GM21619 (cell line): ENCODE measurements at regions not wholly inside any gene's neighbourhood (a gene's known extent, or its start where the extent isn't known, plus 50 kb on each side); places are given as distances from the start of the nearest gene placed in this dataset.

Source experiments
- ATAC-seq: cut with Tn5 transposase; IDR thresholded peaks from one replicate; pipeline ENCODE4 v1.9.1; 2021; ENCODE audit not compliant: unreplicated experiment

DNA sequence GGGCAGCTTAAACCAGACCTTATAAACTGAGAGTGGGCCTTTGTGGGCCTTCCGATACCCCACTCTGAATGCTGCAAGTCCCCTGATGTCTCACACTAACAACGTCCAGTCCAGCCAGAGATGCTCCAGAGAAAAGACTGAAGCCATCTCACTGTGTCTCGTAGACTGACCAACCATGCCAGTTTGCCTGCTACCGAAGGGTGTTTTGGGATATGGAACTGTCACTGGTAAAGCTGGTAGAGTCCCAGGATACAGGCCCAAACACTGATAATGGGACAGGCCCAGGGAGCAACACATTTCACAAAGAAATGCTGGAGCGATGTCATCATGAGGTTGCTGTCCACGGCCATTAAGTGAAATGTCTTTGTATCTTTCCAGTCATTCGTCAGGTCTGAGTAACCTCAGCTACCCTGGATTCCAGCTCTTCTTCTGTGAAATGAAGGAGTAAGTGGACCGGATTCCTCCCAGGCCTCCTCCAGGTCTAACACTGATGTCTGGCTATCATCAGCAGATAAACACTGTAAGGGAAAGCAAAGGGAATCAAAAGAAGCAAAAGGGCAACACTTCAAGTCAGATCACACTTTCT, 81.6 kb downstream of the SLC5A7 start:
- ATAC-seq: no peak

DNA sequence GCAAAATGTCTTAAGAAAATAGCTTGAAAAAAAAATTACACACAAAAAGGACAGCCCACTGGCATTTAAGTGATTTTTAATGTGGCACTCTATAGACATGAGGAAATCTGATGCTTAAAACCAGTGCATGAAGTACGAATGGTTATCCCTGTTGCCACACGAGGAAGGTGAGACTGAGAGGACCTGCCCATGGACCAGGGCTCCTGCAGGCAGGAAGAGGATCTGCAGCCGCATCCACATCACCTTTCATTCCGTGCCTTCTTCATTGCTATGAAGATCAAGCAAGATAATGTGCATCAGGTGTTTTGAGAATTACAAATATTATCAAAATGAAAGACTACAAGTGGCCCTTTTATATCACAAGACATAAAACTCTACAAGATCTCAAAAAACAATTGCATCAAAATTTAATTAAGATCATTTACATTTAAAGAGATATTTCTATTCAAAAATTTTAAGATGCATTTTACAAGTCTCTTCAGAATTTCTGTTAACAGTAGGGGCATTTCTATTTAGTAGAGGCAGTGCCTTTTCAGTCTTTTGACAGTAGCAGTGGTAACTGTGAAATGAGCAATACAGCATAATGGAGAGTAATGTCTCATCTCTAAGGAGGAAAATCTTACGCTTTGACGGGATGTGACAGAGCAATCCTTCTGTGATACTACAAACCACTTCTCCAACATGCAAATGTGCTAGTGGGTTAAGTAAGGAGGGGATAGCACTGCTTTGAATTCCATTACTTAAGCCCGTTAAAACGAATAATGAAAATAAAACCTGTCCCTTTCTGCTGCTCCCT, 83.4 kb downstream of the SLC5A7 start:
- ATAC-seq: no peak

DNA sequence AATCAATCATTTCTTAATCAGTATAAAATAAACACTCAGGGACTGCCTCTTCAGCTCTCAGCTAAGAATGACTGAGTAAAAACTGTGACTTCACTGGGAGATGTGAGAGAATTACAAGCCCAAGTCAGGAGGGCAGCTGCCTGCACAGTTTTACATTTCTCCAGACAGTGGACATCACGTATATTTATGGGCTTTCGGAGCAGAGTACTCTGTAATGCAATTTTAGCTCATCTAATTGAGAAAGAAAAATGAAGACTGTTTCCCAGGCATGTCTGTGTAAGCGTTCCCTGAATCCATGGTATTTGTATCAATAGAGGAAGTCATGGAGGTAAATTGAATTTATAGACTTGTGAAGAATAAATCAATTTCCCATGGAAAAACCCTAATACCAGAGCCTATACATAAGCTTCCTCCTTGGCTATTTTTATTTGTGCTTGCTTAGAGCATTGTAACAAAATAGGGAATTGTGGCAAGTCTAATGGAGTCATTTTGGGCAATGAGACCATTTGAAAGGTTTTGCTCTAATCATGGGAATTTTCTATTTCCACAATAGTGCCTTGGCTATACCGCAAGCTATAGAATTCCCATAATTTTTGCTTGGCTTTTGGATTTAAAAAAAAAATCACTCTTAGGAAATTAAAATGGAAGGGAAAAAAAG, 87.2 kb downstream of the SLC5A7 start:
- ATAC-seq: no peak

DNA sequence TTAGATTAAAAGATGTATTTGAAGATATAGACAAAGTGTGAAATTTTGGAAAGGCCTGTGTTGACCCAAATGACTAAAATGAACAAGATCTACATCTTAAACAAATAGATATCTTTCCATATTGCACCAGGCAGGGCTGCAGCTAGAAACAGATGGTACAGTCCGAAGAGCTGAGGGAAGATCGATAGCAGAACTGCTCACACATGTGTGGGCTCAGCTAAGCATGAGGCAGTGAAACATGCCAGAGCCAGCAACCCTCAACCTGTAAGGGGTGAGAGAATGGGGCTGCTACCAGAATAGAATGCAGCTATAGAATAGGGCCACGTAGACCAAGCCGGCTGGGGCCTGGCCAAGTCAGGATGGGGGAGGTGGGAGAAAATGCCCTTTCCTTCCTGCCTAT, 87.8 kb downstream of the SLC5A7 start:
- no peak for ATAC-seq

DNA sequence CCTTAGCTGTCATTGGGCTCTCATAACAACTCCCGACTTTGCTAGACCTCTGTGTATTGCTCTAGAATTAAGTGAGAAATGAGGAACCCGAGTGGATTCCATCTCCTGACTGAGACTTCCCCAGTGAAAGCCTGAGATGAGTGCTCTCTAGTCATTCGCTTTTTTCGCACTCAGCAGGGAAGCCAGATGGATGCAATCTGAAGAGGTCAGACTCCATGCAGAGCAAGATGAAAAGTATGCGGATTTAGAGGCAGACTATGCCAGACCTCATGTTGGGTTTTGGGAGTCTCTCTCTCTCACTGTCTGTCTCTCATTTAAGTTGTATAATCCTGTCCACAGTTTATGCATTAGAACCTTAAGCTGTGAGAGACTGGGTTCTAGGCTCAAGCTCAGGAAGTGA, 88.6 kb downstream of the SLC5A7 start:
- no peak for ATAC-seq

DNA sequence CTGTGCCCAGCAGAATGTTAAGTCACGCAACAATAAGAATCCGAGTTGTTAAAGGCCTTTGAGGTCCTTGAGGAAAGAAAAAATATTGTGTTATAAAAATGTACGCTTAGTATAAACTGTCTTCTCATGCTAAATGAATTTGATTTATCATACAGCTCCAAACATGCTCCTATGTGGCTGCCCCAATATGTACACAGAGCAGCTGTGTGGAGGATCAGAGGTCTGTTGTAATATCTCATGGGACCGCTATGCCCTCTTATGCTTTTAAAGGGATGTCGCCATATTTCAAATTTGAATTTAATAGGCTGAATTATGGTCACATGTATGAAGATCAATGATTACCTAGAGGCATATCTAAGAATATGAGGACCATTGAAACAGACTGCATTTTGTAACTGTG, 90.2 kb downstream of the SLC5A7 start:
- no peak for ATAC-seq

DNA sequence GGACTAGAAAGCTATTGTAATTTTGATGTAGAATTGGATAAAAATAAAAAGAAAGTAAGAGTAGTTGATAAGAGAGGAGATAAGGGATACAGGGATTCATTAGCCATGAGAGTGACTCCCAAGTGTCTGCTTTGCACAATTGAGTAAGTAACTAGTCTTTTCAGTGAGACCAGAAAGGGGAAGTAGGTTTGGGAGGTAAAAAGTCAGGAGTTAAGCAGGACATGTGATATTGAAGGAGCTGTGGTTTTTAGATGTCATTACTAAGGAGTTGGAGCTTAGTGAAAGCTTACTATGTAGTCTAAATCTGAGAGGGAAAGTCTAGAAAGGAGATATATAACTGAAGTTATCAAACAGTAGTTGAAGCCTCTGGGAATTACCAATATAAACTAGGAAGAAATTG, 93.4 kb downstream of the SLC5A7 start:
- no peak for ATAC-seq

DNA sequence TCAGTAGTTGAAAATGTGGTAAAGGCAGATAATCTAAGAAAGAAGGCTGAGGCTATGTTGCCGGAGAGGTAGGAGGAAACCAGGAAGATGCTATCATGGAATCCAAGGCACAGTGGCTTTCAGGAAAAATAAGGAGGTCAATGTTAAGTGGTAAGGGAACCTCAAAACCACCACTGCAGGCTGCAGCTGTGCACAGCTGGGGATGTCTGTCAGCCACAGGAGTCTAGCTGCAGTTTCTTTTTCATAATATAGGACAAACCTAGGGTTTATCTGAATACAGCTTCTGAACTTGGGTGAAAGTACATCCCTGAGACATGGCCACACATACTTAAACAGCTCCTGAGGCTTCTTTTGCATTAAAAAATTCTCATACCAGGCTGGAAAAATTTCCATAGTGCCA, 93.9 kb downstream of the SLC5A7 start:
- ATAC-seq: no peak

DNA sequence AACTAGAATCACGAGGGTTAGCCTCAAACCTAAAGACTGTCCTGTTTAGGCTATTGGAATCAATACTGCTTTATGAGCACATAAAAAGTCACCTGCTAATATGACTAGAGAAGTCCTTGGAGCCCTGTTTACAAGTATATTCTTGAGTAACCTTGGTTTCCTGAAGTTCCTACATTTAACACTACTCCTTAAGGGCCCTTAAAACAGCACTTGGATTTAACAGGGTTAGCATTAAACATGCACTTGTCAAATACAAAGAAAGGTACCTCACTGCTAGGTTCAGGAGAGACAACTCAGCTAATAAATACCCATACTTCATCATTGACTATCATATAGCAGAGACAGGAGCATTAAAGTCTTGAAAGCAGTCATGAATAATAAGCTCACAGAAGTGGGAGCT, 96.7 kb downstream of the SLC5A7 start:
- no peak for ATAC-seq

DNA sequence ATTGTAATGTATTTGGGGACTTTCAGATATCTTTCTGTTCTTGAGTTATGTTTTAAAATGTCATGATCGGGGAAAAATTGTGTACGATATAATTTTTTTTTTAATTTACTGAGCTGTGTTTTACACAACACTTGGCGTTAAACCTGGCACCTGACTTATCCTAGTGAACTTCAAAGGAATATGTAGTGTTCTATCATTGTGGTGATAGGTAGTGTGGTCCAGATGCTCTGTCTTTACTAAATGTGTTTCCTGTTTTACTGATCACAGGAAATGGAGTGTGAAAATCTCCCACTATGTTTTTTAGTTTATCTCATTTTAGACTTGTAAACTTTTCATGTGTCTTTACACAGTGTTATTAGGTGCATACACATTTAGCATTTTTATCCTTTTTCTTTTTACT, 98.0 kb downstream of the SLC5A7 start:
- ATAC-seq: no peak

DNA sequence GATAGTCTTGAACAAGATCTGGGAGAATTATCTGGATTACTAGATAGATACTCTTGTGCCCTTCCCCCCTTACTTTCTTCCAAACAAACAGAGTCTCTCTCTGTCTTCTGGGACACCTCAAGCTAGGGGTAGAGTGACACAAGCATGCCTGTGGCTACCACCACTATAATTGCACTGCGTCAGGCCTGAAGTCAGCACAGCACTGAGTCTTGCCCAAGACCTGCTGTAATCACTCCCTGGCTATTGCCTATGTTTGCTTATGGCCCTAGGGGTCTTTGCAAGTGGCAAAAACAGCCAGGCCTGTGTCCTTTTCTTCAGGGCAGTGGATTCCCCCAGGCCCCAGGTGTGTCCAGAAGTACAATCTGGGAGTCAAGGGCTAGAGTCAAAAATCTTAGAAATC, 106.6 kb downstream of the SLC5A7 start:
- ATAC-seq: no peak

DNA sequence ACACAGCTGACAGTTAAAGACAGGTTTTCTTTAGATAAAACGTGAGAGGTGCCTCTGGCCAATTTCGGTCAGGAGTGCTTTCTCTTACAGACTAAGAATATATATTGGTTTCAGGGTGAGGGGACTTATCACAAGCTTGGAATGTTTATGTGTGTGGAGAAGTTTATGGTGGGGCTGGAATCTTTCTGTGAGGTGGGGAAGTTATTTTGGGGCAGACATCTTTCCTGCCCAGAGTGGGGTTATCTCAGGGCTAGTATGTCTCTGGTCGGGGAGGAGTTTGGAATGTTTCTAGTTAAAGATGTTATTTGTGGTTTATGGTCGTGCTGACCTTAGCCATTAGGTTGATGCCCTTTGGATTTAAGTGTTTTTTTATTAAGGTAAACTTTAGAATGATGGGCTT, 115.2 kb downstream of the SLC5A7 start:
- no peak for ATAC-seq

DNA sequence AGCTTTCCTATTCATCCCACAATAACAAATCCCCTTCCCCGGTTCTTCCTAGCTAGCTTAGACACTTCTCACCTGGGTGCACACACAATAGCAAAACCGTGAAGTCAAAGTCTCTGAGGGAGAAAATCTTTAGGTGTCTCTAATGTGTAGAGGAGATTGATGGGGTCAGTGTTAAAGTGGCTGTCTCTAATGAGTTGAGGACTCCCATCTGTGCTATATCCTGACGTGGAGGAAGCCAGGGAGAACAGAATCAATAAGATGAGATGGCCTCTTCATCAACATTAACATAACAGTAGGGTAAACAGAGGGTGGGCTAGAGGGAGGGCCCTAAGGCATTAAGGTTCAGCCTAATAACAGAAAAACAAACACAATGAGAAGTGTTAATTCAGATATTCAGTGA, 120.4 kb downstream of the SLC5A7 start:
- no peak for ATAC-seq

DNA sequence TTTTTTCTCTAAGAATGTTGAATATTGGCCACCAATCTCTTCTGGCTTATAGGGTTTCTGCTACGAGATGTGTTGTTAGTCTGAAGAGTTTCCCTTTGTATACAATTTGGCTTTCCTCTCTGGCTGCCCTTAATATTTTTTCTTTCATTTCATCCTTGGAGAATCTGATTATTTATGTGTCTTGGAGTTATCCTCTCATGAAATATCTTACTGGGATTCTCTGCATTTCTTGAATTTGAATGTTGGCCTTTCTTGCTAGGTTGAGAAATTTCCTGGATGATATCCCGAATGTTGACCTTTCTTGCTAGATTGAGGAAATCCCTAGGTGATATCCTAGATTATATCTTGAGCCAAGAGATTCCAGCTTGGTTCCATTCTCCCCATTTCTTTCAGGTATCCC, 125.6 kb downstream of the SLC5A7 start:
- no peak for ATAC-seq

DNA sequence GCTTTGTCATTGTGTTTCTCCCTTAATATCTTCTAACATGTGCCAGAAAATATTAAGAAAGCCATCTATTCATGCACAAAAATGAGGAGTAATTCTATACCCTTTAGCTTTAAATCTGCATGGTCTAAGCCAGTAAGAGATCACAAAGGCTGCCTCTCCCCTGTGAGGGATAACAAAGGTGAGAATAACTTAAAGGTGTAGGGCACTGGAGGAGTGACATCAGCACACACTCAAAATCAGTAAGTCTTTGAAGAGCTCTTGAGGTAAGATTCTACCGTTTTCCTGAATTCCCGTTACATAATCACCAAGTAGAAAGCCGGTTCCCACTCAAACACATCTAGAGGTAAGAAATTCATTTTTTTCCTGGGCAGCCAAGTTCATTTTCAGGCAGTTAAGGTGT, 123.9 kb upstream of the SULT1C3 start:
- no peak for ATAC-seq

DNA sequence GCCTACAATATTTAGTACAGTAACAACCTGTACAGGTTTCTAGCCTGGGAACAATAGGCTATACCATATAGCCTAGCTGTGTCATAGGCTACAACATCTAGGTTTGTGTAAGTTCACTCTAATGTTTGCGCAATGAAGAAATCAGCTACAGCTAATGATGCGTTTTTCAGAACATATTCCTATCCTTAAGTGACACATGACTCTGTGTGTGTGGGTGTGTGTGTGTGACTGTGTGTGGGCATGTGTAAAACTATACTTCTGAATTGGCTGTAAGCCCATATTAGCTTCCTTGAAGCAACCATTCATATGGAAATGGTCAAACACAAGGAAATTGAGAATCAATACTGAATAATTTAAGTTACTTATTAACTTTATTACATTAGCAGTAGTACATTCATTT, 120.8 kb upstream of the SULT1C3 start:
- no peak for ATAC-seq

DNA sequence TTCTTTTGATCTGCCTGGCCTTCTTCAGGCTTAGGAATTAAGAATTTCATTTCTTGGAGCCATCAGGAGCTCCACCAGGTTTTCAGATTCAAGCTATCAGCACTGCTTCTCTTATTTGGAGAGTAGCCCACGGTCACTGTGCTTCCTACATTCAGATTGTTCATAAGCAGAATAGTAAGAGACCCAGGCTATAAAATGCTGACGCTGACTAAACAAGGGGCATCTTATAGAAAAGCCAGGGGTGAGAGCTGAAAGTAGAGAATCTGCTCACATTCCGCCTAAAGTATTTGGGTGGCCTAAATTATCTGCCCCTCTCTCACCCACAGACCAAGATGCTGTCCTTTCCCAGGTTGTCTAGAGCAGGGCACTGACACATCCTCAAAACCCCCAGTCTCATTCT, 120.3 kb upstream of the SULT1C3 start:
- no peak for ATAC-seq

DNA sequence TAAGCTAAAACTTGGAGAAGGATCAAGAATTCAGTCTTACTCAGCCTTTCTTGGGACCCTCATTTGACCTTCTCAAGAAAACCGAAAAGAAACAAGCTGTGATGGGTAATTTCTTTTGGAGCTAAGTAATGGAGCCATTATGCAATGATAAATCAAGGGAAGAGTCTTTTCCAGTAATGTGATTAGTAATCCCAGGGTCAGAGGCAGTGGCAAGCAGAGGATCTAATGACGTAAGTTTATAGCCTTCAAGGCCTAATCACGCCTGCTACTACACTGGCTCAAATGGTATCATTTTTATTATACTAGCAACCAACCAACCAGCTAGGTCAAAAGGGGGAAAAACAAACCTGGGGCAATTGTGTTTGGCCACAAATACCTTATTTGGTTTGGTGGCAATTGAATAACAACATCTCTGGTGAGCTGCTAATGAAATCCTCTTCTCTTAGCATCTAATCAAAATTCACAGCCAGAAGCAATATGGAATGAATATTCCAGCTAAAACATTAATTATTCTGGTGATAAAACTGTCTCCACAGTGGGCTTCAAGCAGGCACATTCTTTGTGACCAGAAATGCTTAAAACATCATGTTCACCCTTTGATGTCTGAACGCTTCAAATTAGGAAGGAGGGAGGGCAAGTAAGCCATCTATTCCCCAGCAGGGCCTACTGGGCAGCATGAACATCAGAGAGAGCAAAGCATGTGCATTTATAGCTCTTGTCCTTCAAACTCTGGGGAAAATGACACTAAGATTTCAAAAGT, 114.9 kb upstream of the SULT1C3 start:
- ATAC-seq: no peak

DNA sequence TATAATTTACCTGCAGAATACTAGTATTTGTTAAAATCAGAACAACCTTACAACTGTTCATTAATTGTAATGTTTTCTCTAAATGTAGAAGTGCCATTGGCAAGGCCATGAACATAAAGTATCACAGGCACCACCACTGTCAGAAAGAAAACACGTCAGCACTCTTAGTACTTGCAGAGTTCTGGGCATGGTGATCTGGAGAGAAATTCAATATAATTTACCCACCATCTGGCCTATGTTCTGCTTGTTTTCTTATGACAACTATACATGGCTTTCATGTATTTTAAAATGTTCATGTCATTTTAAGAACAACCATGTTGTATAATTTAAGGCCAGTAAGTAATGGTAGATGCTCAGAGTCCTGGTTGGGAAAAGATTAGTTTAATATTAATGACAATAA, 114.2 kb upstream of the SULT1C3 start:
- no peak for ATAC-seq

DNA sequence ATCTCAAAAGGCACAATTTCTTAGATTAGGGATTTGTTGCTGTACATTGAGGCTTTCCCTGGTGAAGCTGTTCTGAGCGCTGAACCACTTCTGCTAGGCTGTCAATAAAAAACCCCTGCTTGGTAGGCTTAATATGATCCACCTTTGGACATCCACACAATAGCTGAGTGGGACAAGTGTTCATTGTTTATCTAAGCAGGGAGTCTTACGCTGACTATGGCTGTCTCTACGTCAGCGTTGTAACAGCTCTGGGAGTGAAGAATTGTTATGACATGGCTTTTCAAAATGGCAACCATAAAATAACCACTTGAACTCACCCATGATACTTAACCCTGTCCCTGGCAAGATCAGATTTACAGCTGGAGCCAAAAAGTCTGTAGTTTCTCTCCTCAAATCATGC, 111.5 kb upstream of the SULT1C3 start:
- ATAC-seq: no peak

DNA sequence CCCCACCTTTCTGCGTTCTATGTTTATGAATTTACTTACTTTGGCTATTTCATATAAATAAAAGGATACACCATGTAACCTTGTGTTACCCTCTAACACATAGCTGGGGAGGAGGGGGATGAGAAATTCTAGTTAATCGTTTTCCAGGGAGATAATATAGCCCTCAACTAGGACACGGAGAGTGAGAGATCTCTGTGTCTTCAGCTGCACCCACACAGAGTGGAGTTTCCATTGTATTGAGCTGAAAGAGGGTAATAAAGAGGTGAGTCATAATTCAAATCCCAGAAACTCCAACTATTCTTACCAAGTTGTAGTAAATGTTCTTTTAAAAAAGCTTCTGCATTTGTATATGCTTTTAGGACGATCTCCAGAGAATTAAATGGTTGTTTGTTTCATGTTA, 110.1 kb upstream of the SULT1C3 start:
- ATAC-seq: no peak

DNA sequence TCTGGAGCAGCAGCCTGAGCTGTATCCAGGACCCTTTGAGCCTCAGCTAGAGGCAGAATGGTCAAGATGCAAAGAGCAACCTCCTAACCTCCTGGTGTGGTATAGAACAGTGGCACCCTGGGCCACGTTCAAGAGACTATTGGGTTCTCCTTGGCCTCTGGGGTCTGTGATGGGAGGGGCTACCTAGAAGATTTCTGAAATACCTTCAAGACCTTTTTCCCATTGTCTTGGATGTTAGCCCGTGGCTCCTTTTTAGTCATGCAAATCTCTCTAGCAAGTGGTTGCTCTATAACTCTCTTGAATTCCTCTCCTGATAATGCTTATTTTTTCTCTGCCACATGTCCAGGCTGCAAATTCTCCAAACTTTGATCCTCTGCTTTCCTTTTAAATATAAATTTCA, 106.3 kb upstream of the SULT1C3 start:
- no peak for ATAC-seq
